GM23248 (cell line): ENCODE measurements at regions not wholly inside any gene's neighbourhood (a gene's known extent, or its start where the extent isn't known, plus 50 kb on each side); places are given as distances from the start of the nearest gene placed in this dataset.

Source experiments
- EZH2 ChIP-seq: fragments of 200-600 bp; sonication (generic); IDR thresholded peaks from 2 replicates; pipeline ENCODE4 v1.6.1; 2018; ENCODE audit warnings: antibody characterized with exemption, mild to moderate bottlenecking; ENCODE audit not compliant: insufficient read depth, poor library complexity, severe bottlenecking
- EZH2phosphoT487 ChIP-seq: fragments of 200-600 bp; sonication (generic); IDR thresholded peaks from 2 replicates; pipeline ENCODE4 v1.6.1; 2018; ENCODE audit warnings: antibody characterized with exemption, moderate library complexity, mild to moderate bottlenecking, low read depth; ENCODE audit not compliant: insufficient read depth

DNA sequence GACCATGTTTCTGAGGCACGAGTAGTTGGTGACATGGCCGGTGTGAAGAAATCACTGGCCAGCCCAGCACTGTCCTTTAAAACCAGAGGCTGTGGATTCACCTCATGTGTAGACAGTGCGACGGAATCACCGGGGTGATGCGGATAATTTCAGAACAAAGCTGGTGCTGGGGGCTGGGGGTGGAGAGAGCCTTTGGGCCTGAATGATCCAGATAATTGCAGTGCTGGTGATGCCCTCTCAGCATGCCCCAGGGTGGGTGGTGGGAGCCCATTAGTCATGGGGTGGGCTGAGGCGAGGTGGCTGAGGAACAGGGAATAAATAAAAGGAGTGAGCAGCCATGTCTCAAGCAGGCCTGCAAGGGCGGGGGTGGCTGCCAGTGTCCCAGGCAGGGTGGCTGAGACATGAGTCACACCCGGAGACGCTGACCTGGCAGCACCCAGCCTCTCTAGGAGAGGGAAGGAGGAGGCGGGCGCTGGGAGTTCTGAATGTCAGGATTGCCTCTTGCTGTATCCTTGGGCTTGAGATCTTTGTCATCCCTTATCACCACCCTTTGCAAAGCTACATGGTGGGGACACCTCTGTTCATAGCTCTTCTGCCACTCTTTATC lies 61.1 kb upstream of the KCNK12 start:
- no peak for TF ChIP-seq EZH2
- no peak for TF ChIP-seq EZH2phosphoT487
